GM13976 (cell line): ENCODE measurements at regions not wholly inside any gene's neighbourhood (a gene's known extent, or its start where the extent isn't known, plus 50 kb on each side); places are given as distances from the start of the nearest gene placed in this dataset.

Experiments used
- DNase-seq: peaks from one replicate; pipeline ENCODE4 v3.0.0; 2012; ENCODE audit warnings: low spot score
- in situ Hi-C: fragments of 300-500 bp; cut with MboI; formaldehyde crosslinking; loops from one replicate; pipeline ENCODE4 v1.12.0; 2022; ENCODE audit warnings: low sequenced_read_pairs, mixed read lengths, inconsistent platforms; ENCODE audit not compliant: unreplicated experiment
- TF ChIP-seq, protein P1 (sequence below): IDR thresholded peaks from 2 replicates; pipeline ENCODE4 v1.5.1; 2012; ENCODE audit warnings: borderline replicate concordance, mild to moderate bottlenecking; ENCODE audit not compliant: insufficient read depth; ENCODE audit errors: extremely low read depth, missing control alignments, control extremely low read depth

DNA sequence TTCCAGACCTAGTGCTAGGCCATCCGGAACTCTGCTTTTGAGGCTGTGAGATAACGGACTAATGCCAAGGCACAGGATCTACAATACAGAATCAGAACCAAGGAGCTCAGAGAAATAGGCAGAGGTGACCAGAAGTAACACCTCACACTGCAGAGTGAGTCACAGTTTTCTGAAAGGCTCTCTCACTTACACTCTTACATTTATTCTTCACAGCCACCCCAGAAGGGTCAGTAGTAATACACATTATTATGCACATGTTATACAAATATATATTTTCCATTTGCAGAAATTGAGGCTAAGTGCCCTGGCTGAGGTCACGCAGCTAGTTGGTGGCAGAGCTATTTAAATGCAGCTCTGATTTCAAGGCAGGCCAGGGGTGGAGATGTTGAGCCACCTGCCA is 542.5 kb downstream of the OMA1 start:
- TF ChIP-seq, protein P1, sequence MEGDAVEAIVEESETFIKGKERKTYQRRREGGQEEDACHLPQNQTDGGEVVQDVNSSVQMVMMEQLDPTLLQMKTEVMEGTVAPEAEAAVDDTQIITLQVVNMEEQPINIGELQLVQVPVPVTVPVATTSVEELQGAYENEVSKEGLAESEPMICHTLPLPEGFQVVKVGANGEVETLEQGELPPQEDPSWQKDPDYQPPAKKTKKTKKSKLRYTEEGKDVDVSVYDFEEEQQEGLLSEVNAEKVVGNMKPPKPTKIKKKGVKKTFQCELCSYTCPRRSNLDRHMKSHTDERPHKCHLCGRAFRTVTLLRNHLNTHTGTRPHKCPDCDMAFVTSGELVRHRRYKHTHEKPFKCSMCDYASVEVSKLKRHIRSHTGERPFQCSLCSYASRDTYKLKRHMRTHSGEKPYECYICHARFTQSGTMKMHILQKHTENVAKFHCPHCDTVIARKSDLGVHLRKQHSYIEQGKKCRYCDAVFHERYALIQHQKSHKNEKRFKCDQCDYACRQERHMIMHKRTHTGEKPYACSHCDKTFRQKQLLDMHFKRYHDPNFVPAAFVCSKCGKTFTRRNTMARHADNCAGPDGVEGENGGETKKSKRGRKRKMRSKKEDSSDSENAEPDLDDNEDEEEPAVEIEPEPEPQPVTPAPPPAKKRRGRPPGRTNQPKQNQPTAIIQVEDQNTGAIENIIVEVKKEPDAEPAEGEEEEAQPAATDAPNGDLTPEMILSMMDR, result no peak
- no peak for DNase-seq
- in situ Hi-C loops, result no loop called here

DNA sequence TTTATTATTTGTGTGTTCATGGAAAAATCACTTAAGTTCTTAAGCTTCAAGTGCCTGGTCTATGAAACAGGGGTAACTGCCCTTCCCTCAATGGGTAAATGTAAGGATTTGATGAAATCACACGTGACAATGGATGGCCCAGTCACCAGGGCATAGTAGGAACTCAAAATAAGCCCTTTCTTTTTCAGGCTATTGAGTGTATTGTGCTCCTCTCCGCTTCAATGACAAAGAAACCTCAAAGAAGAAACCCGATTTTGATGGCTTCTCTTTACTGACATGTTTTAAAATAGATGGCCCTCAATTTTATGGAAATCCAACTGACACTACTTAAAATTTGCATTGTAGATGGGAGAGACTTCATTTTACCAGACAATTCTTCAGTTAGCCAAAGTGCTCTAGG is 543.5 kb downstream of the OMA1 start:
- TF ChIP-seq, protein P1, result no peak
- no peak for DNase-seq
- in situ Hi-C loops, result no loop called here

DNA sequence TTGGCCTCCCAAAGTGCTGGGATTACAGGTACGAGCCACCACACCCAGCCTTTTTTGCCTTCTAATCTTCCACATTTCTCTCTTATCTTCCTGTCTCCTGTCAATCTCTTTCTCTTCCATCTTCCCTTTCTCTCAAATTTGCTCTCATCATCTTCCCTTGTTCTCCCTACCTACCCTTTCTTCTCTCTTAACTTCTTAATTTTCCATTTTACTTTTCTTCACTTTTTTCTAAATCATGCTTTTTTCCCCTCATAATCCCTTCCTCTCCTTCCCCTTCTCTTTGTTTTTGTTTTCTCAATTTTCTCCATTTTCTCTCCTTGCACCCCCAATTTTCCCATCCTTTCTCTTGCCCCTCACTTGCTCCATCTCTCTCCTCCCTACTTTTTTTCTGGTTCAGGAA is 545.7 kb downstream of the OMA1 start:
- TF ChIP-seq, protein P1, result no peak
- in situ Hi-C loops, result no loop called here
- no peak for DNase-seq

DNA sequence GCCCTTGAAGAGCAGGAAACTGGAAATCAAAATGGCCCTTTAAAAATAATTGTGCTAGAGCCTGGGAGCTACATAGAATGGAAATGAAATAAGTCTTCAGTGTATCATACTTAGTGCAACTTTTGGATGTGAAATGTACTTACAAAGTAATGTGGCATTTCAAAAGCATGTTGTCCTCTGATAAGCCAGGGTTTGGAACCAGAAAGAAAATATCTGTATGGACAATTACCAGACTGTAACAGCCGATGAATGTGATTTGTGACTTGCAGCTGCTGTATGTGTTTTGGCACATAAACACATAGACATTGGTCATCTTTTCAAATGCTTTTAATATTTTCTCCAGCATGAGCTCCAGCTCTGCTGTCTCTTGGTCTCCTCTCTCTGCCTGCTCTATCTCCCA is 546.4 kb downstream of the OMA1 start:
- in situ Hi-C loops, result no loop called here
- TF ChIP-seq, protein P1, result no peak
- DNase-seq, result no peak

DNA sequence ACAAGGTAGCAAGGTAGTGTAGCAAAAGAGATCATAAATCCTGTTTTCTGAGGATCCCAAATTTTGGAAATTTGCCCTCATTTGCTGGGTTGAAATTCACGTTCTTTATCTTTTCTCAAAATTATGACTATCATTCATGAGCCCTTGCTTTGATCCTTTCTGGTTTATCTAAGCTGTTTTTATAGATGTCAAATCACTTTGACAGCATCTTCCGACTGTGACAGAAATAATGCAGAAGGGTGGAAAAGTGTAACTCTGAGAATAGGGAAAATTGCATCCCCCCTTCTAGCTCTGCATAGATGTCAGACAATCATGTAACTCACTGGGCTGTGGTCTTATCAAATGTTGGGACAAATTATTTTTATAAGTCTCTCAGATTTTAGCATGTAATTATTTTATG is 550.1 kb downstream of the OMA1 start:
- no peak for DNase-seq
- in situ Hi-C loops, result no loop called here
- TF ChIP-seq, protein P1, result no peak

DNA sequence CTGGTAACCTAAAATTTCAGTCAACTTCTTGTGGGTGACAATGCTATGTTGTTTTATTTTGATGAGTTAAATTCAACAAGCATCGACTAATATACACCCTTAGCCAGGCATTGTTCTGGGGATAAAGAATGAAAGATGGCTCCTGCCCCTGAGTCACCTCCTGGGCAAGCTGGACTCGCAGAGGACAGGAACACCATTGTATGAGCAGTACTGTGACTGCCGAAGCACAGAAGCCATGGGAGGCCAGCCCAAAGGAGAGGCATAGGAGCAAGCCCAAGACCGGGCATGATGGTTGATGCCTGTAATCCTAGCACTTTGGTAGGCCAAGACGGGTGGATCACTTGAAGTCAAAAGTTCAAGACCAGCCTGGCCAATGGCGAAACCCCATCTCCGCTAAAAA is 555.2 kb downstream of the OMA1 start:
- no peak for DNase-seq
- in situ Hi-C loops, result no loop called here
- TF ChIP-seq, protein P1, result no peak

DNA sequence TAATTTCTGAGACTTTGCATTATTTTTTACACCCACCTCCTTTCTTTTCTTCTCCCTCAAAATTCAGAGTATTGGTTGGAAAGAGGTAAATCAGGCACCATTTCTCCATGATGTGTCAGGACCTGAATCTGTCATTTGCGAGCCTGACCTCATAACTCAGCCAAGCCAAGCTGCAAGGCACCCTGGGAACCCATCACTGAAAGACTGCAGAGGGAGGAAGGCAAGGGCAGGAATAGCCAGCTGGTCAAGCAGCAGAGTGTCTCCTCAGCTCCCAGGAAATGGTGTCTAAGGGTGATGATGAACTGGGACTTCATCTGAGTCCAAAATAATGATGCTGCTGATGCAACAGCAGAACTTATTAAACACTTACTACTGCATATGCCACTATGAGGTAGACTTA is 556.6 kb downstream of the OMA1 start:
- TF ChIP-seq, protein P1, result no peak
- in situ Hi-C loops, result no loop called here
- no peak for DNase-seq
